NOMO-1 treated with DMSO at 0.1 percent for 48 hours (cell line): ENCODE measurements at regions not wholly inside any gene's neighbourhood (a gene's known extent, or its start where the extent isn't known, plus 50 kb on each side); places are given as distances from the start of the nearest gene placed in this dataset.

Experiments
- DNase-seq: peaks from one replicate; lab custom pipeline; 2025; ENCODE audit not compliant: unreplicated experiment; lab: John Stamatoyannopoulos, UW

- no peak for DNase-seq
Measured at GRCh38 chr13:70424928-70425327, 316.7 kb upstream of the KLHL1 start.

DNA sequence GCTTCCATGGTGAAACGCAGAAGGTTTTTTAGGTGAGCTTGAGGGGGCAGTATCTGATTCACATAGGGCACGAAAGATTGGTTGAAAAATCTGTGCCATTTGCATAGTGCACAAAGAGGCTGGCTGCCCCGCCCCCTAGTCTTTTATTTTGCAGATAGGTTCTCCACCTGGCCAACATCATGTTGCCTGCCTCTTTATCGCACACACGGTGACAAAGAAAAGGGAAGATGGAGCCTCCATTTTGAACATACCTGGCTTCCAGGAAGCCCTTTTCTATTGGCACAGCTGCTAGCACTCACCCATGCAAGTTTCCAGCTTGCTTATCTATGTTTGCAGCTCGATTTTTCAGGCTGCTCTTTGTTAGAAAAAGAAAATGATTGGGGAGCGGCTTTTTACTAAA lies 316.2 kb upstream of the KLHL1 start:
- DNase-seq: no peak

DNA sequence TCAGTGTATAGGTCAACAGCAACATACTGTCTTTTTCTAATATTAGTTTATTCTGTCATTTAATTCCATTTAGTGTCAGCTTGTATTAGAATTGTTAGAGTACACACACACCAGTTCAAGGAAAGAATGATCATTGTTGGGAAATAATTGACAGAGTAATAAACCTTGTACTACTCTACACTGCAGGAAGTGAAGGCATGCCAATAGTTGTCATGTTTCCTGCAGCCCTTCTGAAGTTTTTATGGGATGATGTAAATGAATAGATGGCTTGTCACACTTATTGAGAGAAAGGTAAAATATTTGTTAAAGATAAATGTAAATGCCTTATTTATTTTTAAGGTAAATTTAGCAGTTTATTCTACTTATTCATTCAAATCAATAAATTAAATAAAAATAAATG lies 306.9 kb upstream of the KLHL1 start:
- DNase-seq: no peak

GRCh38 chr13:70408865-70409264 lies 300.6 kb upstream of the KLHL1 start:
- DNase-seq: no peak

GRCh38 chr13:70407486-70407885 lies 299.2 kb upstream of the KLHL1 start:
- DNase-seq: no peak

DNA sequence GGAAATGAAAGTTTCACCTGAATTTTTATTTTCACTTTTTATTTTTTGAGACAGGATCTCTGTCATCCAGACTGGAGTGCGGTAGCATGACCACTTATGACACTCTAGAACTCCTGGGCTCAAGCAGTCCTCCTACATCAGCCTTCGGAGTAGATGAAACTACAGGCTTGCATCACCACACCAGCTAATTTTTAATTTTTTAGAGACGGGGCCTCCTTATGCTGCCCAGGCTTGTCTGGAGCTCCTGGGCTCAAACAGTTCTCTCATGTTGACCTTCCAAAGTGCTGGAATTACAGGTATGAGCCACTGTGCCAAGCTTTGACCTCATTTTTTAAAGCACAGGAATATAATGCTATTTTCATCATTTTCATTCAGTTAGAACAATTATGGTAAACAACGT lies 297.0 kb upstream of the KLHL1 start:
- DNase-seq: no peak

GRCh38 chr13:70394031-70394548 lies 285.8 kb upstream of the KLHL1 start:
- DNase-seq: no peak

GRCh38 chr13:70391678-70392077 lies 283.4 kb upstream of the KLHL1 start:
- DNase-seq: no peak

GRCh38 chr13:70390968-70391367 lies 282.7 kb upstream of the KLHL1 start:
- DNase-seq: no peak

GRCh38 chr13:70390064-70390463 lies 281.8 kb upstream of the KLHL1 start:
- no peak for DNase-seq

GRCh38 chr13:70388935-70389334 lies 280.7 kb upstream of the KLHL1 start:
- no peak for DNase-seq

DNA sequence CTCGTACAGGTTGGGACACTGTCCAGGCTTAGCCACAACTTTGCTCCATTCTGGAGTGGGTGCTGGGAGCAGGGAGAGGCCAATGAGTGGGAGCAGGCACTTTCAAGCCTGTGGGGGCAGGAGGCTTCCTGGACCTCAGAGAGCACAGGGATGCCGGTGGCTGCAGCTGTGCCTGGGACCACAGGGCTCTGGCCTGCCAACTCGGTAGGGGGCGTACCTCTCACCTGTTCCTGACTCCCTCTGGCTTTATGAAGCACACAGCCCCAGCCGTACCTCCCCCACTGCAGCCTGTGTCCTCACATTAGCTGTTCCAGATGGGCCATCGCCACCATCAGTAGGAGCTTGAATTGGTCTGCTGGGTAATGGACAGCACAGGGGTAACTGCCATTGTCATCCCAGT lies 278.7 kb upstream of the KLHL1 start:
- no peak for DNase-seq

DNA sequence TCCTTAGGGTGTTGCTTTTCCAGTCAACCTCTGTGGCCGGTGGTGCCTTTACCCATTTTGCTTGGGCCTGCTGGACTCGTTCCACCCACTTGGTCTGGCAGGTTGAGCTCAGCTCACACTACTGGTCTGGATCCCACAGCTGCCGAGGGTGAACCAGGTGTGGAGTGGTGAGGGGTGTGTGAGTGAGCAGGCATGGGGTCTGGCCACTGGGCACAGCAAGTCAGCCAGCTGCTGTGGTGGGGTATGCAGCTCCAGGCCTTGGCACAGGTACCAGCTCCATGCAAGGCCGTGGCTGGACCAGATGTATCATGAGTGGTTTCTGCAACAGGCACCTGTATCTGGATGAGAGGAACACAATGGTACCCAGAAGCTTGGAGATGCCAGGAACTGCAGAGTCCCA lies 277.6 kb upstream of the KLHL1 start:
- DNase-seq: no peak

DNA sequence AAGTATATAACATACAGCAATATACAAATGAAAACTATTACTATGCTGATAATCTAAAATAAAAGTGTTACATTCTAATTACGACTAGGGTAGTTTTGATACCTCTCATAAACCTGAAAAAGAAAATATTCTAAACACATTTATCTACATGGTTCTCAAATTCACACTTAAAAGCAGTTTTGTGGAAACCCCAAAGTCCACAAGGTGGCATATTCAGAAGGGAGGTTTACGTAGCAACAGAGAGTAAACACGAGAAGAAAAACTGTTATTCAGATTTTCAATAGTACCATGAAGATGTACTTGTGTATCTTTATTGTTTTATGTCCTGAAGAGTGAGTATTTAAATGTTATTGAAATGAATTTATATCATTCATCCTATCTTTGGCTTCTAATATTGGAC lies 275.9 kb upstream of the KLHL1 start:
- no peak for DNase-seq

GRCh38 chr13:70380809-70381208 lies 272.6 kb upstream of the KLHL1 start:
- DNase-seq: no peak

GRCh38 chr13:70375718-70376117 lies 267.5 kb upstream of the KLHL1 start:
- no peak for DNase-seq

GRCh38 chr13:70370924-70371323 lies 262.7 kb upstream of the KLHL1 start:
- no peak for DNase-seq

- DNase-seq: no peak
Measured at GRCh38 chr13:70366720-70367119, 258.5 kb upstream of the KLHL1 start.

DNA sequence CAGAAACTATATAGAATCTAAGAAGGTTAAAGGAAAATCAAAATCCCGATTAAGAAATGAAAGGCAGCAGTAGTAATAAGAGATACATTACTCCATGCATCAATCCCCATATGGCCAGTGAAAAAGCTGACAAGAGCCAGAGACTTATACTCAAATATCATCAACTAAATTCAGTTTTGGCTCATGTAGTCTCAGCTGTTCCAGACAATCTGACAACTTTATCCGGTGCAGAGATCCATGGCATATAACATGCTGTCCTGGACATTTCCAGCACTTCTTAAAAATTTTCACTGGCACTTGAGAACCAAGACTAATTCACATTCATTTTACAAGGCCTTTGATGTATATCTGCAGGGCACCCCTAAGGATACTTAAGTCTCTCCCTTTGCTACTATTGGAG lies 255.7 kb upstream of the KLHL1 start:
- no peak for DNase-seq

DNA sequence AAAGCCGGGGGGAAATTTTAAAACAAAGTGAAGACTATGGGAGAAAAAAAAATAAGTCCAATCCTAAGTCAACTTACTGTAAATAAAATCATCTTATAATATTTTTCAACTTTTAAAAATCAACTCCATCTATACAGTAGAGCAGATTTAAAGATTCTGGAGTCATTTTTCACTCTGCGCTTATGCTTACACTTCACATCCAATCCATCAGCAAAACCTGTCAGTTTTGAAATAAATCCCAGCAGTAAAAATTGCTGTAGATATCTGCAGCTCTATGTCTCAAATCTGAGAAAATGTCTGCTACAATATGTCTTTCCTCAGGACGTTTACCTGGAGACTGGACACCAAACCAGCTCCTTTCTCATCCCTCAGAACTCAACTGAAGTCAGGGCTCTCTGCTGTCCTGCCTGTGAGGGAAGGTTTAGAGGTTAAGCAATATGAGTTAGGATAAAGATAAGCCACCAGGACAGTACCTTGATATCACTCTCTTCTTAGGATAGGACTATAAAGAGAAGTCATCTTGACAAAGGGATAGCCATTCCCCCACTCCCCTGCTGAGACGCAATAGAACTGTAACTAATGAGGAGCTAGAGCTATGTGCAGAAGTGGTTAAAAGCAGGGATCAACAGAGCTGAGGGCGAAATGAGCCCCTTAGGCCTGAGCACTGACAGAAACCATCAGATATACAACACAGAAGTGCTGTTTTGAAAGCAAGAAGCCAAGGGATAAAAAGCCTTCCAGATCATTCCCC lies 254.7 kb upstream of the KLHL1 start:
- no peak for DNase-seq

- no peak for DNase-seq
Measured at GRCh38 chr13:70357031-70357430, 248.8 kb upstream of the KLHL1 start.

GRCh38 chr13:70353096-70353495 lies 244.8 kb upstream of the KLHL1 start:
- DNase-seq: no peak

DNA sequence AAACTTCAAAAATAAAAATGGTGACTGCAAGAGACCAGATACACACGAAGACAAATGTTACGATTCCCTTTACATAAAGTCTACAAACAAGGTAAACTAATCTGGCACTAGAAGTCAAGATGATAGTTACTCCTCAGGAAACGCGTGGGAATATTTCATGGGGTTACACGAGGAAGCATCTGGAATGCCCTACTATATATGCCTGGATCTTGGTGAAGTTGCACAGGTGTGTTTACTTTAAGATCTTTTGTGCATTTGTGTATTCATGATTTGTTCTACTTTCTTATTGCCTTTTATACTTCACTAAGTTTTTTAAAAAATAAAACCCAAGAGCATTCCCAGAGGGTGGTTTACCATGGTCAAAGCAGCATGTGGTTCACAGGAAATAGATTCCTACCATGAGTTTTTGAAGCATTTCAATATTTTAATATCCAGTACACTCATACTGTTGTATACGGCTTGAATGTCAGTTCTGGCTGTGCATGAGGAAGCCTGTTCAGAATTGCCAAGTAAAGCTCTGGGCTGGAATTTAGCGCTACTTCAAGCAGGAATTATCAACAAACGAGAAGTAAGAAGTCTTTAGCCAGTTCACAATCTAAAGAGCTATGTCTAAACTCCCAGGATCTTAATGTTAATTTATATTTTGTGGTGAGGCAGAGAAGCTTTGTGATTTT lies 239.8 kb upstream of the KLHL1 start:
- no peak for DNase-seq
